ENCODE measurements at regions not wholly inside any gene's neighbourhood (a gene's known extent, or its start where the extent isn't known, plus 50 kb on each side); places are given as distances from the start of the nearest gene placed in this dataset.

DNA sequence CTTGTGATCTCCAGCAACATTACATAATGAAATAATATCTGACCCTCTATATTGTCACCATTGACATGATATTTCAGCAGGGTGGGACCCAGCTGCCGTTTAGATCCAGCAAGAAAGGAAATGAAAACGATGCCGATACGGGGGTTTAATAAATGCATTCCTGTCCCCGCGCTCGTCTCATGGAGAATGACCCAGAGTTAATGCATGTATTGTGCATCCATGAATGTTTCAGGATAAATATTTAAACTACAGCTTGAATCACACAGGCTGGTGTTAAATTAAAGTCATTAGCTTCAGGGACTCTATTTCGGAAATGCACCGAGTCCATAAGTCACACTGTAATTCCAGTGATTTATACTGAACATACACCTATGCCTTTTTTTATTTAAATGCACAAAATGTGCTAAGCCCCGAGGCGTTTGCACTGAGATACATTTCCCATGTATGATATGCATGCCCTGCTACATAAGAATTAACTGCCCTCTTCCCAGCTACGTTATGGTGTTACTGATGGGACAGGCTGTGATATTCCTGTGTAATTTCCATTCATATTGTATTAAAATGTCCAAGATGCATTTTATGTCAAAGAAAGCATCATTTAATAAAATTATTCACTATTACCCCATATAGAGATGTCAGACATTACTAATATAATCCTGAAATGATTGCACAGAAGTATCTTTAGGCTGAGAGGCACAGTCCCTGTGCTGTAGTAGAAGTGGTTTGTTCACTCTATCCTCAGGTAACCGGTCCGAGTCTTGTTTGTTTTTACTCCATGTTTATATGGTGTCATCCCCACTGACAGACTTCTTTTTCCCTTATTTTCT lies 109.3 kb upstream of the ZNF516 start:
- no peak for TF ChIP-seq ZNF384 (IDR thresholded peaks at IDR 0.05)
- no peak for TF ChIP-seq BHLHE40 (IDR thresholded peaks at IDR 0.05; ENCODE audit: borderline replicate concordance)
- TF ChIP-seq FOXM1 (IDR thresholded peaks at IDR 0.05; ENCODE audit: borderline replicate concordance), result no peak
- no peak for TF ChIP-seq LEF1 (IDR thresholded peaks at IDR 0.05; ENCODE audit: borderline replicate concordance)
- no peak for TF ChIP-seq TARDBP (IDR thresholded peaks at IDR 0.05)
- TF ChIP-seq CTBP1 (IDR thresholded peaks at IDR 0.05; ENCODE audit: borderline replicate concordance), result no peak
- no peak for TF ChIP-seq HDGF (IDR thresholded peaks at IDR 0.05; ENCODE audit: borderline replicate concordance)
- TF ChIP-seq SP1 (IDR thresholded peaks at IDR 0.05), result no peak
- no peak for TF ChIP-seq NFRKB (IDR thresholded peaks at IDR 0.05)
- TF ChIP-seq SUZ12 (IDR thresholded peaks at IDR 0.05), result no peak
- no peak for TF ChIP-seq FOXK2 (IDR thresholded peaks at IDR 0.05)
